Erythroblast (primary cell): ENCODE measurements at regions not wholly inside any gene's neighbourhood (a gene's known extent, or its start where the extent isn't known, plus 50 kb on each side); places are given as distances from the start of the nearest gene placed in this dataset.

ENCODE experiments used
- GATA1 ChIP-seq: IDR thresholded peaks from 2 replicates; pipeline ENCODE4 v1.6.1; 2011; ENCODE audit warnings: low read depth, mild to moderate bottlenecking, control low read depth, low read length, moderate library complexity
- POLR2A ChIP-seq: IDR thresholded peaks from 2 replicates; pipeline ENCODE4 v1.6.1; 2011; ENCODE audit warnings: mild to moderate bottlenecking, low read length

- no peak for TF ChIP-seq POLR2A
- no peak for TF ChIP-seq GATA1
These were observed 94.4 kb upstream of the ALX4 start for GRCh38 chr11:44404301-44404700.
